Osteocyte (in vitro differentiated cells): ENCODE measurements at regions not wholly inside any gene's neighbourhood (a gene's known extent, or its start where the extent isn't known, plus 50 kb on each side); places are given as distances from the start of the nearest gene placed in this dataset.

Experiments
- DNase-seq: peaks from one replicate; pipeline ENCODE4 v3.0.0; 2021; ENCODE audit warnings: mixed read lengths; ENCODE audit not compliant: unreplicated experiment; ENCODE audit errors: extremely low spot score
- H3K27ac Mint-ChIP-seq: one replicate; pipeline ENCODE4 v1.8.0; 2021; ENCODE audit warnings: mild to moderate bottlenecking, mixed read lengths; ENCODE audit not compliant: unreplicated experiment
- H3K27me3 Mint-ChIP-seq: one replicate; pipeline ENCODE4 v1.8.0; 2021; ENCODE audit warnings: mixed read lengths; ENCODE audit not compliant: unreplicated experiment
- H3K36me3 Mint-ChIP-seq: one replicate; pipeline ENCODE4 v1.8.0; 2021; ENCODE audit warnings: mixed read lengths; ENCODE audit not compliant: unreplicated experiment
- H3K4me1 Mint-ChIP-seq: one replicate; pipeline ENCODE4 v1.8.0; 2021; ENCODE audit warnings: mixed read lengths; ENCODE audit not compliant: unreplicated experiment
- H3K4me3 Mint-ChIP-seq: one replicate; pipeline ENCODE4 v1.8.0; 2021; ENCODE audit warnings: mild to moderate bottlenecking, moderate library complexity, mixed read lengths; ENCODE audit not compliant: unreplicated experiment
- H3K9me3 Mint-ChIP-seq: one replicate; pipeline ENCODE4 v1.8.0; 2021; ENCODE audit warnings: mixed read lengths; ENCODE audit not compliant: unreplicated experiment
- CTCF ChIP-seq: fragments of 200-600 bp; sonication (generic); IDR thresholded peaks from 2 replicates; pipeline ENCODE4 v1.5.0; 2021; ENCODE audit warnings: antibody characterized with exemption, mild to moderate bottlenecking, moderate library complexity

GRCh38 chr11:22473586-22473985 is 135.4 kb downstream of the SLC17A6 start:
- TF ChIP-seq CTCF, result no peak
- H3K27me3 Mint-ChIP-seq, result peaks cover 3% of the 10 kb centered on the region
- no peak overlapping the region for H3K4me3 Mint-ChIP-seq
- H3K9me3 Mint-ChIP-seq, result no peaks in the 10 kb centered on the region
- DNase-seq, result no peak
- peaks cover 9% of the 10 kb centered on the region for H3K4me1 Mint-ChIP-seq
- H3K27ac Mint-ChIP-seq, result no peak overlapping the region
- no peaks in the 10 kb centered on the region for H3K36me3 Mint-ChIP-seq

GRCh38 chr11:22472306-22472705 is 134.1 kb downstream of the SLC17A6 start:
- Mint-ChIP-seq H3K27me3 (peaks cover 3% of the 10 kb centered on the region), H3K4me1 (no peaks in the 10 kb centered on the region), H3K36me3 (no peaks in the 10 kb centered on the region), H3K9me3 (no peaks in the 10 kb centered on the region), H3K4me3 (no peak overlapping the region), H3K27ac (no peak overlapping the region)
- DNase-seq, result no peak
- no peak for TF ChIP-seq CTCF

GRCh38 chr11:22471385-22471784 is 133.2 kb downstream of the SLC17A6 start:
- H3K4me1 Mint-ChIP-seq, result no peaks in the 10 kb centered on the region
- TF ChIP-seq CTCF, result no peak
- no peaks in the 10 kb centered on the region for H3K36me3 Mint-ChIP-seq
- no peak overlapping the region for H3K4me3 Mint-ChIP-seq
- H3K27me3 Mint-ChIP-seq, result peaks cover 3% of the 10 kb centered on the region
- no peaks in the 10 kb centered on the region for H3K9me3 Mint-ChIP-seq
- no peak overlapping the region for H3K27ac Mint-ChIP-seq
- DNase-seq, result no peak

- Mint-ChIP-seq H3K4me3 (no peak overlapping the region), H3K9me3 (no peaks in the 10 kb centered on the region), H3K36me3 (no peaks in the 10 kb centered on the region), H3K4me1 (no peaks in the 10 kb centered on the region), H3K27ac (no peak overlapping the region), H3K27me3 (no peaks in the 10 kb centered on the region)
- DNase-seq, result no peak
- no peak for TF ChIP-seq CTCF
Observed at GRCh38 chr11:22467741-22468140, 129.6 kb downstream of the SLC17A6 start.

GRCh38 chr11:22467248-22467647 is 129.1 kb downstream of the SLC17A6 start:
- no peak overlapping the region for H3K27ac Mint-ChIP-seq
- DNase-seq, result no peak
- H3K4me3 Mint-ChIP-seq, result no peak overlapping the region
- TF ChIP-seq CTCF, result no peak
- H3K9me3 Mint-ChIP-seq, result no peaks in the 10 kb centered on the region
- H3K36me3 Mint-ChIP-seq, result no peaks in the 10 kb centered on the region
- H3K4me1 Mint-ChIP-seq, result no peaks in the 10 kb centered on the region
- no peaks in the 10 kb centered on the region for H3K27me3 Mint-ChIP-seq
